ENCODE measurements at regions not wholly inside any gene's neighbourhood (a gene's known extent, or its start where the extent isn't known, plus 50 kb on each side); places are given as distances from the start of the nearest gene placed in this dataset.

- no peak for DNase-seq
These were observed 203.6 kb downstream of the NUAK1 start for GRCh38 chr12:105935106-105935505.

GRCh38 chr12:105935981-105936380 lies 202.8 kb downstream of the NUAK1 start:
- no peak for DNase-seq

GRCh38 chr12:105936496-105936895 lies 202.3 kb downstream of the NUAK1 start:
- DNase-seq, result no peak

- no peak for DNase-seq
These were observed 201.7 kb downstream of the NUAK1 start for GRCh38 chr12:105937009-105937408.

- no peak for DNase-seq
These were observed 199.5 kb downstream of the NUAK1 start for GRCh38 chr12:105939181-105939721.

- no peak for DNase-seq
These were observed 196.5 kb downstream of the NUAK1 start for GRCh38 chr12:105942281-105942680.

- DNase-seq, result no peak
These were observed 195.2 kb downstream of the NUAK1 start for GRCh38 chr12:105943525-105943924.

GRCh38 chr12:105944628-105945027 lies 194.1 kb downstream of the NUAK1 start:
- DNase-seq, result no peak

- DNase-seq, result no peak
These were observed 192.9 kb downstream of the NUAK1 start for GRCh38 chr12:105945880-105946279.

GRCh38 chr12:105946493-105946901 lies 192.3 kb downstream of the NUAK1 start:
- no peak for DNase-seq

GRCh38 chr12:105947906-105948305 lies 190.8 kb downstream of the NUAK1 start:
- no peak for DNase-seq

- DNase-seq, result no peak
These were observed 190.4 kb downstream of the NUAK1 start for GRCh38 chr12:105948331-105948730.

GRCh38 chr12:105949391-105949790 lies 189.4 kb downstream of the NUAK1 start:
- no peak for DNase-seq

GRCh38 chr12:105951732-105952131 lies 187.0 kb downstream of the NUAK1 start:
- DNase-seq, result no peak

- no peak for DNase-seq
These were observed 183.5 kb downstream of the NUAK1 start for GRCh38 chr12:105954951-105955931.

GRCh38 chr12:105955976-105956375 lies 182.8 kb downstream of the NUAK1 start:
- DNase-seq, result no peak

- no peak for DNase-seq
These were observed 181.9 kb downstream of the NUAK1 start for GRCh38 chr12:105956662-105957457.

GRCh38 chr12:105960319-105961083 lies 178.3 kb downstream of the NUAK1 start:
- no peak for DNase-seq

- DNase-seq, result no peak
These were observed 176.7 kb downstream of the NUAK1 start for GRCh38 chr12:105961821-105962671.

GRCh38 chr12:105967038-105967776 lies 171.5 kb downstream of the NUAK1 start:
- no peak for DNase-seq

- DNase-seq, result no peak
These were observed 170.7 kb downstream of the NUAK1 start for GRCh38 chr12:105968025-105968424.
